ENCODE measurements at regions not wholly inside any gene's neighbourhood (a gene's known extent, or its start where the extent isn't known, plus 50 kb on each side); places are given as distances from the start of the nearest gene placed in this dataset.

DNA sequence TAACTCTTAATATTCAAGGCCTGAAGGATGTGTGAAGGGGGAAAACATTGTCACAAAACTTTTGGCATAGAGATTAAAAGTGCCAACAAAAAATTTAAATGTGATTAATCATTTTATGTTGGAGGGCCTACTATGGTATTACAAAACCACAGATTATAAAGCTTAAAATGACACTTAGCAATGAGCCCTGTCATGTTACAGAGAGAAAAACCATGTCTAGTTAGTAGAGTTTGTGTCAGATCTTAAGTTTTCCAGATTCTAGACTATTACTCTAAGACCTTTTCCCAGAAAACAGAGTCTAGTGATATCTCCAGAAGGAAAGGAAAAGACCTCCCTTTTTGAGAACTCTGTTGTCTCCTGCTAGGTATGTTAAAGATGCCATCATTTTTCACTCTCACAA, 239.1 kb upstream of the DKK2 start:
- TF ChIP-seq, protein P1, sequence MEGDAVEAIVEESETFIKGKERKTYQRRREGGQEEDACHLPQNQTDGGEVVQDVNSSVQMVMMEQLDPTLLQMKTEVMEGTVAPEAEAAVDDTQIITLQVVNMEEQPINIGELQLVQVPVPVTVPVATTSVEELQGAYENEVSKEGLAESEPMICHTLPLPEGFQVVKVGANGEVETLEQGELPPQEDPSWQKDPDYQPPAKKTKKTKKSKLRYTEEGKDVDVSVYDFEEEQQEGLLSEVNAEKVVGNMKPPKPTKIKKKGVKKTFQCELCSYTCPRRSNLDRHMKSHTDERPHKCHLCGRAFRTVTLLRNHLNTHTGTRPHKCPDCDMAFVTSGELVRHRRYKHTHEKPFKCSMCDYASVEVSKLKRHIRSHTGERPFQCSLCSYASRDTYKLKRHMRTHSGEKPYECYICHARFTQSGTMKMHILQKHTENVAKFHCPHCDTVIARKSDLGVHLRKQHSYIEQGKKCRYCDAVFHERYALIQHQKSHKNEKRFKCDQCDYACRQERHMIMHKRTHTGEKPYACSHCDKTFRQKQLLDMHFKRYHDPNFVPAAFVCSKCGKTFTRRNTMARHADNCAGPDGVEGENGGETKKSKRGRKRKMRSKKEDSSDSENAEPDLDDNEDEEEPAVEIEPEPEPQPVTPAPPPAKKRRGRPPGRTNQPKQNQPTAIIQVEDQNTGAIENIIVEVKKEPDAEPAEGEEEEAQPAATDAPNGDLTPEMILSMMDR (conservative IDR thresholded peaks at IDR 0.05; ENCODE audit: low read depth, low read length), result no peak
- no peak for TF ChIP-seq POLR2A (IDR thresholded peaks at IDR 0.05; ENCODE audit: low read depth, low read length)
- TF ChIP-seq RAD21 (IDR thresholded peaks at IDR 0.05; ENCODE audit: low read length), result no peak
